IgD-negative memory B cell (primary cell): ENCODE measurements at regions not wholly inside any gene's neighbourhood (a gene's known extent, or its start where the extent isn't known, plus 50 kb on each side); places are given as distances from the start of the nearest gene placed in this dataset.

Experiments used
- H3K27ac Mint-ChIP-seq, 3 donors: one replicate each; pipeline ENCODE4 v1.8.0; 2020 to 2022; ENCODE audit warnings: mild to moderate bottlenecking in 3 of 3, mixed read lengths in 3 of 3, moderate library complexity in 1 of 3
- H3K27me3 Mint-ChIP-seq: one replicate; pipeline ENCODE4 v1.8.0; 2021; ENCODE audit warnings: mixed read lengths
- H3K36me3 Mint-ChIP-seq: one replicate; pipeline ENCODE4 v1.8.0; 2020; ENCODE audit warnings: mild to moderate bottlenecking, mixed read lengths
- H3K4me1 Mint-ChIP-seq, 3 donors: one replicate each; pipeline ENCODE4 v1.8.0; 2020 to 2022; ENCODE audit warnings: mixed read lengths in 3 of 3, mild to moderate bottlenecking in 1 of 3
- H3K4me3 Mint-ChIP-seq, 4 donors: one replicate each; pipeline ENCODE4 v1.8.0; 2020 to 2022; ENCODE audit warnings: mild to moderate bottlenecking in 4 of 4, mixed read lengths in 4 of 4, moderate library complexity in 3 of 4
- H3K9me3 Mint-ChIP-seq, 3 donors: one replicate each; pipeline ENCODE4 v1.8.0; 2020 to 2021; ENCODE audit warnings: mixed read lengths in 3 of 3, mild to moderate bottlenecking in 1 of 3

GRCh38 chr2:195029804-195030654, 627.0 kb upstream of the SLC39A10 start:
- Mint-ChIP-seq H3K27ac (no peak overlapping the region), H3K9me3 (no peaks in the 10 kb centered on the region), H3K36me3 (no peaks in the 10 kb centered on the region), H3K27me3 (no peaks in the 10 kb centered on the region), H3K4me3 (no peak overlapping the region), H3K4me1 (peaks cover 0 to 1% (median 0%) of the 10 kb centered on the region in 3 donors)

DNA sequence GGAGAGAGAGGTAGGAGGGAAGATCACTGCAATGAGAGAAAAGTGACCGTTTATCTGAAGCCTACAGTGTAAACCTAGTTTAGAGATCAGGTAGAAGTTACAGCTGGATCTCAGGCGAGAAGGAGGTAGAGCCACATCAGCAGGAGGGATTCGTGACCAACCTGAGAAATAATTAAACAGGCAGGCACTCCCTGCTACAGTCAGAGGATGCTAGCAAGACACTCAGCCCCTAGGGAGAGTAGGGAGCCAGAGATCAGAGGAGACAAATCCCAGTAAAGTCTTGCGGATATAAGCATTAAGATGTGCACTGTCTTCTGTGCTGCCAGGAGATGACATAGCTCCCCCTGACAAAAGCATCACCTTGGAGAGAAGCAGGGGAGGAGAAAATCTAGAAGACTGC, 629.1 kb upstream of the SLC39A10 start:
- H3K9me3 Mint-ChIP-seq, result no peaks in the 10 kb centered on the region
- H3K27ac Mint-ChIP-seq, result no peak overlapping the region
- H3K27me3 Mint-ChIP-seq, result no peaks in the 10 kb centered on the region
- H3K36me3 Mint-ChIP-seq, result no peaks in the 10 kb centered on the region
- no peak overlapping the region for H3K4me3 Mint-ChIP-seq
- peaks cover 0 to 1% (median 0%) of the 10 kb centered on the region in 3 donors for H3K4me1 Mint-ChIP-seq

DNA sequence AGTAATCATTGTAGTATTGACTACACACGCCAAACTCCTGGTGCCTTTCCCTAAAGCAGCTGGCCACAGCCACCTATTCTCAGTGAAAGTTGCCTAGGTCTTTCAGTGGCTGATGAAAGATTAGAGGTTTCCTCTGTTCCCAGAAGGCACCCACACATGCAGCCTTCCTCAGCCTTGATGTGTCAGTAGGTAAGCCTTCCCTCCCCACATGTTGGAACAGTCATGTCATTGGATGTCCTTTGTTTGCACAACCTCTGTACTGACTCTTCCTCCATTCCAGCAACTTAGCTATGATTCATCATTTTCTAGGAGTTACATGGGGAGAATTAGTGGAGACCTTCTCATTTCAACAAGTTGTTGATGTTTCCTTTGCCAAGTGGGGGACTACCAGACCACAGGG, 630.8 kb upstream of the SLC39A10 start:
- Mint-ChIP-seq H3K36me3 (no peaks in the 10 kb centered on the region), H3K4me1 (peaks cover 0 to 6% (median 5%) of the 10 kb centered on the region in 3 donors), H3K27me3 (no peaks in the 10 kb centered on the region), H3K9me3 (no peaks in the 10 kb centered on the region), H3K4me3 (no peak overlapping the region), H3K27ac (no peak overlapping the region)

GRCh38 chr2:195022508-195022830, 634.6 kb upstream of the SLC39A10 start:
- no peaks in the 10 kb centered on the region for H3K9me3 Mint-ChIP-seq
- no peaks in the 10 kb centered on the region for H3K27me3 Mint-ChIP-seq
- no peak overlapping the region for H3K27ac Mint-ChIP-seq
- H3K36me3 Mint-ChIP-seq, result no peaks in the 10 kb centered on the region
- peaks cover 0 to 6% (median 3%) of the 10 kb centered on the region in 3 donors for H3K4me1 Mint-ChIP-seq
- no peak overlapping the region for H3K4me3 Mint-ChIP-seq

GRCh38 chr2:195021711-195022507, 635.1 kb upstream of the SLC39A10 start:
- Mint-ChIP-seq H3K36me3 (no peaks in the 10 kb centered on the region), H3K9me3 (no peaks in the 10 kb centered on the region), H3K4me3 (no peak overlapping the region), H3K27me3 (no peaks in the 10 kb centered on the region), H3K27ac (peak overlapping the region in 1 of 3 donors; percentile 5), H3K4me1 (peaks cover 0 to 6% (median 3%) of the 10 kb centered on the region in 3 donors)

DNA sequence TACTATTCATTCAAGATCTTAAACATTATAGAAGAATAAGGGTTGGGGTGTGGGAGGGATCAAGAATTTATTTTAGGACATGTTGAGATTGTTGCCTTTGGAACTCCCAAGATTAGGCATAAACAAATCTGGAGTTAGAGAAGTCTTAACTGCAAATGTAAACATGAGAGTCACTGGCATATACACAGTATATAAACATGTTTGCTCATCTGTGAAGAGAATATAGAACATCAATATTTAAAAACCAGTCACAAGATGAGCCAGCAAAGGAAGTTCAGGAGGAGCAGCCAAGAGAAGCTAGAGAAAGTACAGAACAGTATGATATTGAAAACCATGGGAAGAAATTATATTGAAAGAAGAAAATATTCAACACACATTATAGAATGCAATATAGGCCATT, 638.6 kb upstream of the SLC39A10 start:
- H3K4me1 Mint-ChIP-seq, result peaks cover 0 to 6% (median 3%) of the 10 kb centered on the region in 3 donors
- H3K4me3 Mint-ChIP-seq, result no peak overlapping the region
- no peaks in the 10 kb centered on the region for H3K9me3 Mint-ChIP-seq
- no peaks in the 10 kb centered on the region for H3K36me3 Mint-ChIP-seq
- no peaks in the 10 kb centered on the region for H3K27me3 Mint-ChIP-seq
- H3K27ac Mint-ChIP-seq, result no peak overlapping the region

DNA sequence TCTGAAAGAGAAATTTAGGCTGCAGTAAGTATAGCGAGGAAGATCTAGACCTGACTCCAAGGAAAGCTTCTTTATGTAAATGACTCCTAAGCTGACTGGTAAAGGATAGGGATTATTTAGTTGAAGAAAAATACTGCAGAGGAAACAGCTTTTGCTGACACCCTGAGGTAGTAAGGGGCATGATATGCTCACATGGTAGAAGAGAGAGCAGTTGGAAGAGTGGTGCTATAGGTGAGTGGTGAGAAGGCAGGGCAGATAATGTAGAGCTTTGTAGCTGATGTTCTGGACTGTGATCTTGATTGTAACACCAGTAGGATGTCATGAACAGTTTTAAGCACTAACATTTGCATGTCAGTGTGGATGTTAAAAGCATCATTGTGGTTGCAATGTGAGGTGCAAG, 639.1 kb upstream of the SLC39A10 start:
- no peak overlapping the region for H3K27ac Mint-ChIP-seq
- no peak overlapping the region for H3K4me3 Mint-ChIP-seq
- no peaks in the 10 kb centered on the region for H3K27me3 Mint-ChIP-seq
- no peaks in the 10 kb centered on the region for H3K36me3 Mint-ChIP-seq
- no peaks in the 10 kb centered on the region for H3K9me3 Mint-ChIP-seq
- H3K4me1 Mint-ChIP-seq, result peaks cover 0 to 6% (median 3%) of the 10 kb centered on the region in 3 donors

DNA sequence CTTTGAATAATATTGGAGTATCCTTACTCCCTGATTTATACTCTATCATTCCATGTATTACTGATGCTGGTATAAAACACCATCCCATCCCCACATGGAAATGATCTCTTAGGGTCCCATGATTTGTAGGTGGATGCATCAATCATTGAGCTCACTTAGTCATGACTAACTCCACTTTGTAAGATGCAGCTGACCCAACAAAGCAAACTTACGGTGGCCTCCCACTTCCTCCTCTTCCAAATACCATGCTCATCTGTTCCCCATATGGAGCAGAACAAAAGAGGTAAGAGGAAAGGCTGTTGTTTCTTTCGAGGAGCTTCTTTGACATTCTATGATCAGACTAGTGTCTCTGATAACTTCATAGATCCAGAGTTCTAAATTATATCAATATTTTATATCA, 640.2 kb upstream of the SLC39A10 start:
- Mint-ChIP-seq H3K4me3 (no peak overlapping the region), H3K36me3 (no peaks in the 10 kb centered on the region), H3K9me3 (no peaks in the 10 kb centered on the region), H3K4me1 (peaks cover 0 to under 1% (median 0%) of the 10 kb centered on the region in 3 donors), H3K27me3 (no peaks in the 10 kb centered on the region), H3K27ac (no peak overlapping the region)

DNA sequence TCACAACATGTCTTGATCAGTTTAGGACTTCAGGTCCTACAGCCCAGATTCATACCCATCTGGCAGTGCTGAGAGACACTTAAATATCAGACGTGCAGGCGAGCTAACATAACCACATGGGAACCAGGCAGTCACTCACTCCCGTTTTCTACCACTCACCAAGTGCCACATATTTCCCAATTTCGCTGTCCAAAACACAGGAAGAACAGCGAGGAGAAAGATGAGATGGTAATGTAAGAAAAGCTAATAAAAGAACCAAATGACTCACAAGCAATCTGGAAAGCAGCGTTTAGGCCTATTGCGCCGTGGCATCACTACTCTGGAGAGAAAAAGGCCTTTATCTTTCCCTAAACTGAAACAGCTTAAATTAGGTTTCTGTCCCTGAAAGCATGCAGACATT, 647.8 kb upstream of the SLC39A10 start:
- Mint-ChIP-seq H3K27ac (no peak overlapping the region), H3K4me1 (no peaks in the 10 kb centered on the region), H3K4me3 (no peak overlapping the region), H3K36me3 (no peaks in the 10 kb centered on the region), H3K9me3 (no peaks in the 10 kb centered on the region), H3K27me3 (no peaks in the 10 kb centered on the region)

DNA sequence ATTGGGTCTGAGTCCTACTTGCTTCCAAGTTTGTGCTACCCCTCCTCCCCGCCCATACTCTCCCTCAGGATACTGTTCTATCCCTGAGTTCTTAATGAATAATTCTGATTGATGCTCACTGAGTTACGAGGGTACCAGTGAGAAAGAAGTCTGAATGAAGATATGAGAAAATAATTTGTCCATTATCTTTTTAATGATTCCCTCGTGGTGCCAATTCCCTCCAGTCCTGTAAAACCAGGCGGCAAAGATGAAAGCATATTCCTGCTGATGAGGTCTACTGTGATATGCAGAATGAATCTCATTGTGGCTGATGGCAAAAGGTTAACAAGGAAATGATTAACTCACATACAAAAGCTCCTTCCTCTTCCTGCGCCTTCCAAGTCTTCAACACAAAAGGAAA, 650.2 kb upstream of the SLC39A10 start:
- no peaks in the 10 kb centered on the region for H3K27me3 Mint-ChIP-seq
- H3K4me3 Mint-ChIP-seq, result no peak overlapping the region
- no peak overlapping the region for H3K27ac Mint-ChIP-seq
- no peaks in the 10 kb centered on the region for H3K4me1 Mint-ChIP-seq
- no peaks in the 10 kb centered on the region for H3K9me3 Mint-ChIP-seq
- H3K36me3 Mint-ChIP-seq, result no peaks in the 10 kb centered on the region

DNA sequence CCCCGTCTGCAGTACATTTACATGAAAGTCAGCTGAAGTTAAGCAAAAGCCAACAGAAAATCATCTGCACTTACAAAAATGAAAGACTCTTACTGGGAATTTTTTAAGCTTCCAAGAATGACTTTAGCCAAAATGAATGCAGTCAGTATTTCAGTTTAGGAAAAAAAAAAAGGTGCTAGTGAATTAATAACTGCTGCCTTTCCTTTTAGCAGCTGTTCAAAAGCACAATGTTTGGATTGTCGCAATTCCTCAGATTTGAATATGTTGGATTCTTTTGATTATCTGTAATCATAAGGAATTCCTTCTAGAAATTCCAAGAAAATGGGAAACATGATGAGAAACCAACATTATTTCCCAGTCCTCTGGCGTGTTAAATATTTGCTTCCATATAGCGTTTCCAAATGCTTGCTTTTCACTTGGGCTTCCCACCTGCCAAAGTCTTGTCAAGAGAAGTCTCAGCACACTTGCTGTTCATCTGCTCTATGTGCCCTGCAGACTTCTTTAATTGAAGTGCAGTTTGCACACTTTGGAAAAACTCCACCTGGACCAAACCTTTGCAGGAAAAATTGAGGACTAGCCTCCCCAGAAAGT, 653.0 kb upstream of the SLC39A10 start:
- Mint-ChIP-seq H3K4me3 (no peak overlapping the region), H3K36me3 (no peaks in the 10 kb centered on the region), H3K9me3 (no peaks in the 10 kb centered on the region), H3K27me3 (no peaks in the 10 kb centered on the region), H3K27ac (no peak overlapping the region), H3K4me1 (no peaks in the 10 kb centered on the region)

DNA sequence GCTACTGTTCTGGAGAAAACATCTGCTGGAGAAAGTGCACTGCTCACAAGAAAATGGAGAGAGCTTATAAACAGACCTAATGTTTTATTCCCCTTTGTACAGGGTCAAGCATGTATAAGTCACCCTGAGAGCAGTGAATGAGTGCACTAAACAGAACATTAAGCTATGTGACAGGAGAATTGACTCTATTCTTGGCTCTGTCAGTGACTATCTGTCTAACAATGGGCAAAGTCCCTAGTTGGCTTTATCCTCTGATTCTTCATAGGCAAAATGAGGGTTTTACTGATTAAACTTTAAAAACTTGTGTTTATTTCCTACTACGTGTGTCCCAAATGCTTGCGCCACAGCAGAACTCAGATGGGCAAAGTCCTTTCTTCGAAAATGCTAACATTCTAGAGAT, 655.1 kb upstream of the SLC39A10 start:
- Mint-ChIP-seq H3K27me3 (no peaks in the 10 kb centered on the region), H3K27ac (no peak overlapping the region), H3K9me3 (no peaks in the 10 kb centered on the region), H3K36me3 (no peaks in the 10 kb centered on the region), H3K4me1 (no peaks in the 10 kb centered on the region), H3K4me3 (no peak overlapping the region)

DNA sequence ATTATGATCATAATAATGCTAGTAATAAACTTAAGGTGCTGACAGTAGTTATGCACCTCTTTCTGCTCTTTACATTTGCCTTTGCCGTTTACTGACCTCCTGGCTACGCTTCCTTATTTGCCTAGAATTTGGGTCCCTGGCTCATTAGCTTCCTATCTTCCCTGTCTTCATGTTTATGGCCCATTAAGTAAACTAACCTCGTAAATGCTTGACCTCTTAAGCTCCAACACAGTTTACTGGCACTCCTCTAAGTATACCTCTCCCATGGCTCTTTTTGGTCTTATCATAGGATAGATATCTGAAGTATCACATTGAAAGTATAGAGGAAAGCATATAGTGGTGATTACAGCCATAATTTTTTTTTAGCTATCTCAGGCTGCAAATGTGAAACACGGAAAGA, 657.3 kb upstream of the SLC39A10 start:
- H3K27me3 Mint-ChIP-seq, result no peaks in the 10 kb centered on the region
- no peak overlapping the region for H3K27ac Mint-ChIP-seq
- no peaks in the 10 kb centered on the region for H3K9me3 Mint-ChIP-seq
- H3K4me3 Mint-ChIP-seq, result peak overlapping the region in 1 of 4 donors; percentile 42
- H3K4me1 Mint-ChIP-seq, result no peaks in the 10 kb centered on the region
- no peaks in the 10 kb centered on the region for H3K36me3 Mint-ChIP-seq

DNA sequence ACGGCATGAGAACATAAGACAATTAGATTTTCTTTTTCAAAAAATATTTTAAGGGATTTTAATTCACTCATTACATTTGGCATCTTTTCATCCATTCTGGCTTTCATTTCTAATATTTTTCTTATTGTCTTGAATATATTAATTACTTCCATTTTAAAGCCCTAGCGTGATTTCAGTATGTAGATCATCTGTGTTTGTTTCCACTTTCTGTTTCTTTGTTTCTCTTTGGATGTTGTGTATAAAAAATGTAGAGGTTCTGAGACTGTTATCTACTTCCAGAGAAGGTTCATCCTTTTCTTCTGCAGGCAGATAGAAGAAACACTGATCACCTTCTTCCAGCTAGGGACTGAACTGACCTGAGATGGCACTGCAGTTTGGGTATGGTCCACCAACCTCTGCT, 664.4 kb upstream of the SLC39A10 start:
- no peaks in the 10 kb centered on the region for H3K27me3 Mint-ChIP-seq
- H3K4me3 Mint-ChIP-seq, result no peak overlapping the region
- H3K4me1 Mint-ChIP-seq, result peaks cover 0 to 1% (median 0%) of the 10 kb centered on the region in 3 donors
- H3K27ac Mint-ChIP-seq, result no peak overlapping the region
- H3K9me3 Mint-ChIP-seq, result no peaks in the 10 kb centered on the region
- H3K36me3 Mint-ChIP-seq, result no peaks in the 10 kb centered on the region

- Mint-ChIP-seq H3K27ac (no peak overlapping the region), H3K27me3 (no peaks in the 10 kb centered on the region), H3K36me3 (no peaks in the 10 kb centered on the region), H3K4me1 (no peaks in the 10 kb centered on the region), H3K9me3 (peaks cover 2 to 21% (median 7%) of the 10 kb centered on the region in 3 donors), H3K4me3 (no peak overlapping the region)
Measured at GRCh38 chr2:194985258-194985657, 671.8 kb upstream of the SLC39A10 start.
